ENCODE measurements at regions not wholly inside any gene's neighbourhood (a gene's known extent, or its start where the extent isn't known, plus 50 kb on each side); places are given as distances from the start of the nearest gene placed in this dataset.

- Histone ChIP-seq H3K27ac (ENCODE audit: low read depth, low read length) (no peak overlapping the region), H3F3A (ENCODE audit: control insufficient read depth, insufficient read depth) (0 out of 2 replicates have a peak, but pooled peaks cover 2% of the 10 kb centered on the region), H3K36me3 (ENCODE audit: control insufficient read depth, low read length) (no peaks in the 10 kb centered on the region), H4K20me1 (ENCODE audit: control insufficient read depth, insufficient read depth, low read depth, low read length) (no peaks in the 10 kb centered on the region), H3K79me2 (ENCODE audit: control insufficient read depth, low read length) (no peaks in the 10 kb centered on the region), H3K4me2 (ENCODE audit: low read length) (peak overlapping the region; percentile 44), H3K27me3 (ENCODE audit: control insufficient read depth, low read length) (no peaks in the 10 kb centered on the region; the same call in 1 of the 2 replicates), H3K9me2 (replicated peaks; ENCODE audit: control insufficient read depth, low read length) (no peaks in the 10 kb centered on the region), H3K9me3 (ENCODE audit: control insufficient read depth, insufficient read depth, low read length) (no peaks in the 10 kb centered on the region), H3K4me3 (ENCODE audit: low read length) (peak overlapping the region; percentile 36), H3K4me1 (ENCODE audit: control insufficient read depth, low read length) (peaks cover 17% of the 10 kb centered on the region)
- TF ChIP-seq CTCF (IDR thresholded peaks at IDR 0.05; ENCODE audit: low read depth, low read length, poor library complexity, severe bottlenecking) = peak; percentile 53
- no peak for TF ChIP-seq EZH2phosphoT487 (IDR thresholded peaks at IDR 0.05; ENCODE audit: borderline replicate concordance, low read length)
Measured at GRCh38 chr12:90253674-90254181, 545.1 kb upstream of the ATP2B1 start.

- Histone ChIP-seq H3K9me3 (ENCODE audit: control insufficient read depth, insufficient read depth, low read length) (no peaks in the 10 kb centered on the region), H3K36me3 (ENCODE audit: control insufficient read depth, low read length) (no peaks in the 10 kb centered on the region), H3K27ac (ENCODE audit: low read depth, low read length) (no peak overlapping the region), H3K4me2 (ENCODE audit: low read length) (peak overlapping the region; percentile 44), H3F3A (ENCODE audit: control insufficient read depth, insufficient read depth) (0 out of 2 replicates have a peak, but pooled peaks cover 2% of the 10 kb centered on the region), H4K20me1 (ENCODE audit: control insufficient read depth, insufficient read depth, low read depth, low read length) (no peaks in the 10 kb centered on the region), H3K4me3 (ENCODE audit: low read length) (no peak overlapping the region), H3K79me2 (ENCODE audit: control insufficient read depth, low read length) (no peaks in the 10 kb centered on the region), H3K4me1 (ENCODE audit: control insufficient read depth, low read length) (peaks cover 17% of the 10 kb centered on the region), H3K9me2 (replicated peaks; ENCODE audit: control insufficient read depth, low read length) (no peaks in the 10 kb centered on the region), H3K27me3 (ENCODE audit: control insufficient read depth, low read length) (no peaks in the 10 kb centered on the region; the same call in 1 of the 2 replicates)
- TF ChIP-seq EZH2phosphoT487 (IDR thresholded peaks at IDR 0.05; ENCODE audit: borderline replicate concordance, low read length) = no peak
Measured at GRCh38 chr12:90253136-90253535, 544.5 kb upstream of the ATP2B1 start.

DNA sequence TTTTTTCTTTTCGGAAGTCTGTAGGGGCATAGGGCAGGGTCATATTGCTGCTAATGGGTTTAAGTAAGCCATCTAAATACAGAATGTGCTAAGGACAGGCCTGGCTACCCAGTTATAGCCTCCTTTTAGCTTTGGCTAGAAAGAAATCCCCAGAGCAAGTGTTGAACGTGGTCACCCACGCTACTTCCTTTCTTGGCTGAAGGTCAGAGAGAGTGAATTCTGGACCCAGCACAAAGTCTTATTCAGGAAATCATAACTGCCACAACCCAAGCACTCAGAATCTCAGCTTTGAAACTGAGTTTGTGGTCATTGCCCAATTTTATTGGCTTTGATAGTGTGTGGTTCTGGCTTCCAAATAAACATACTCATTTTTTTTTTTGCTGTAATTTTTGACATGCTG, 542.1 kb upstream of the ATP2B1 start:
- Histone ChIP-seq H3K27ac (ENCODE audit: low read depth, low read length) (no peak overlapping the region), H3K36me3 (ENCODE audit: control insufficient read depth, low read length) (no peaks in the 10 kb centered on the region), H3K4me2 (ENCODE audit: low read length) (no peak overlapping the region), H4K20me1 (ENCODE audit: control insufficient read depth, insufficient read depth, low read depth, low read length) (no peaks in the 10 kb centered on the region), H3F3A (ENCODE audit: control insufficient read depth, insufficient read depth) (0 out of 2 replicates have a peak, but pooled peaks cover 2% of the 10 kb centered on the region), H3K4me1 (ENCODE audit: control insufficient read depth, low read length) (peaks cover 17% of the 10 kb centered on the region), H3K4me3 (ENCODE audit: low read length) (no peak overlapping the region), H3K27me3 (ENCODE audit: control insufficient read depth, low read length) (no peaks in the 10 kb centered on the region), H3K9me2 (replicated peaks; ENCODE audit: control insufficient read depth, low read length) (no peaks in the 10 kb centered on the region), H3K79me2 (ENCODE audit: control insufficient read depth, low read length) (no peaks in the 10 kb centered on the region), H3K9me3 (ENCODE audit: control insufficient read depth, insufficient read depth, low read length) (no peaks in the 10 kb centered on the region)
- TF ChIP-seq EZH2phosphoT487 (IDR thresholded peaks at IDR 0.05; ENCODE audit: borderline replicate concordance, low read length) = no peak
- no peak for TF ChIP-seq CTCF (IDR thresholded peaks at IDR 0.05; ENCODE audit: low read depth, low read length, poor library complexity, severe bottlenecking)

DNA sequence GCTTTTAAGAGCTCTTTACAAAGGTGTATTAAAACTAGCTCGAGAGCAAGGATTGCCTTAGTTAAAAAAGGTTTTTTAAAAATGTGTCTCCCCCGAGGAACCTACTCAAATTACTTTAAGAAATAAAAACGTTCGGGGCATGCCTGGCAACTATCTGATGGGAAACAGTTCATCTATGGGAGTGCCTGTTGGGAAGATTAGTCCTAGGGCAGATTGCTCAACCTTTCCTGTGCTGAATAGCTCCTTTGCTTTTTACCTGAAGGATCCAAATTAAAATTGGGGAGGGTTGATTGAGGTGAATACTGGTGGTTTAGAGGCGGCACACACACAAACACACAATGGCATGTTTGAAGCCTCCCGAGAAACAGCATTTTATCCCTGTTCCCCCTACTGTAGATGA, 541.4 kb upstream of the ATP2B1 start:
- H3K4me1 ChIP-seq (ENCODE audit: control insufficient read depth, low read length) = peaks cover 17% of the 10 kb centered on the region
- H3K79me2 ChIP-seq (ENCODE audit: control insufficient read depth, low read length) = no peaks in the 10 kb centered on the region
- H3K9me2 ChIP-seq (replicated peaks; ENCODE audit: control insufficient read depth, low read length) = no peaks in the 10 kb centered on the region
- H3K36me3 ChIP-seq (ENCODE audit: control insufficient read depth, low read length) = no peaks in the 10 kb centered on the region
- no peaks in the 10 kb centered on the region for H4K20me1 ChIP-seq (ENCODE audit: control insufficient read depth, insufficient read depth, low read depth, low read length)
- no peak overlapping the region for H3K27ac ChIP-seq (ENCODE audit: low read depth, low read length)
- H3K9me3 ChIP-seq (ENCODE audit: control insufficient read depth, insufficient read depth, low read length) = no peaks in the 10 kb centered on the region
- no peak for TF ChIP-seq EZH2phosphoT487 (IDR thresholded peaks at IDR 0.05; ENCODE audit: borderline replicate concordance, low read length)
- no peak for TF ChIP-seq CTCF (IDR thresholded peaks at IDR 0.05; ENCODE audit: low read depth, low read length, poor library complexity, severe bottlenecking)
- no peak overlapping the region for H3K4me2 ChIP-seq (ENCODE audit: low read length)
- no peak overlapping the region for H3K4me3 ChIP-seq (ENCODE audit: low read length)
- no peaks in the 10 kb centered on the region for H3K27me3 ChIP-seq (ENCODE audit: control insufficient read depth, low read length)
- 0 out of 2 replicates have a peak, but pooled peaks cover 2% of the 10 kb centered on the region for H3F3A ChIP-seq (ENCODE audit: control insufficient read depth, insufficient read depth)
